H1 (cell line): ENCODE measurements at regions not wholly inside any gene's neighbourhood (a gene's known extent, or its start where the extent isn't known, plus 50 kb on each side); places are given as distances from the start of the nearest gene placed in this dataset.

Experiments
- KDM4A ChIP-seq: IDR thresholded peaks from one replicate; pipeline ENCODE4 v1.7.1; 2012; ENCODE audit warnings: low read depth, mild to moderate bottlenecking, moderate library complexity, low read length, inconsistent platforms; ENCODE audit not compliant: severe bottlenecking
- NANOG ChIP-seq: IDR thresholded peaks from 2 replicates; pipeline ENCODE4 v1.6.1; 2011; ENCODE audit warnings: low read length, low read depth, mild to moderate bottlenecking, inconsistent platforms; ENCODE audit not compliant: insufficient read depth, poor library complexity, severe bottlenecking

DNA sequence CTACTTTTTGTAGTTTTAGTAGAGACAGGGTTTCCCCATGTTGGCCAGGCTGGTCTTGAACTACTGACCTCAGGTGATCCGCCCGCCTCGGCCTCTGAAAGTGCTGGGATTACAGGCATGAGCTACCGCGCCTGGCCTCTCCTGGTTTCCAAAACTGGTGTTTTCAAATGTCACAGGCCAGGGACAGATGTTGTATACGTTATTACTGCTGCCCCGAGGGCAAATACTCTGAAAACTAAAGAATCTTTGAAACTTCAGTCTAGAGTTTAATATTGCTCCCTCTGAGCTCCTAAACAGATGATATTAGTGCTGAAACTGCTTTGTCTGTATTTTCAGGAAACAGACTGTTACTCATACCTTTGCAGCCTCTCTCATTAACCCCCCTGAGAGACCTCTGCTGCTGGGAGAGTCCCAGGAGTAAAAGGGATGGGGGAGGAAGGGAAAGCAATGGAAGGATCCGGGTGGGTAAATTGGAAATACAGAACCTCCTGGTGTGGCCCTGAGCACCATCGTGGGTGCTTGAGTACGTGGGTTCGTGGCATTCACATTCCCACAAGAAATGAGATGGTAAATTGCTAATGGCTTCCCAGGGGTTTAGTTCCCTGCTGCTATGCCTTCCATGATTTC is 96.3 kb upstream of the IGF1R start (continued):
- TF ChIP-seq KDM4A (no peak), NANOG (no peak)
